ENCODE measurements at regions not wholly inside any gene's neighbourhood (a gene's known extent, or its start where the extent isn't known, plus 50 kb on each side); places are given as distances from the start of the nearest gene placed in this dataset.

DNA sequence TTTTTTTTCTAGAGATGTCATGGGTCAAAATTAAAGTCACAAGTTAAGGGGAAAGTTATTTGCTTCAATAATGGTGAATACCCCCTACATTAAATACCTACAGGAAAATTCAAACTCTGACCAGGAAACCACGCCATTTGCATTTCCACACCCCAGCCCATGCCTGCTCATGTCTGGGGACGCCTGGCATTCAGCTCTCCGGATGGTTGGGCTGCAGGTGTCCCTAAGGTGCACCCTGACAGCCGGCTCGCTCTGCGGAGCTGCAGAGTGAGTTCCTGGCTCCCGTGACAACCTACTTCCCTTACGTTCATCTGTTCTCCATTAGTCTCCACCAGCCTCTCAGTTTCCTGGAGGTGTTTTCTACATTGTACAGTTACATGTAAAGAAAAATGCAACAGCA, 122.7 kb upstream of the RIOK3 start:
- DNase-seq (ENCODE audit: low spot score): no peak
- Histone ChIP-seq H3K27ac (no peak overlapping the region), H3K36me3 (no peaks in the 10 kb centered on the region), H3K4me3 (no peak overlapping the region), H3K4me1 (ENCODE audit: control insufficient read depth in 1 of 2, low read depth in 2 of 2) (no peaks in the 10 kb centered on the region), H3K9me3 (no peaks in the 10 kb centered on the region), H3K27me3 (replicated peaks; ENCODE audit: insufficient read depth) (no peaks in the 10 kb centered on the region)
- ATAC-seq (ENCODE audit: insufficient number of reproducible peaks, low FRiP score, low read depth): no peak
- TF ChIP-seq, protein P1, sequence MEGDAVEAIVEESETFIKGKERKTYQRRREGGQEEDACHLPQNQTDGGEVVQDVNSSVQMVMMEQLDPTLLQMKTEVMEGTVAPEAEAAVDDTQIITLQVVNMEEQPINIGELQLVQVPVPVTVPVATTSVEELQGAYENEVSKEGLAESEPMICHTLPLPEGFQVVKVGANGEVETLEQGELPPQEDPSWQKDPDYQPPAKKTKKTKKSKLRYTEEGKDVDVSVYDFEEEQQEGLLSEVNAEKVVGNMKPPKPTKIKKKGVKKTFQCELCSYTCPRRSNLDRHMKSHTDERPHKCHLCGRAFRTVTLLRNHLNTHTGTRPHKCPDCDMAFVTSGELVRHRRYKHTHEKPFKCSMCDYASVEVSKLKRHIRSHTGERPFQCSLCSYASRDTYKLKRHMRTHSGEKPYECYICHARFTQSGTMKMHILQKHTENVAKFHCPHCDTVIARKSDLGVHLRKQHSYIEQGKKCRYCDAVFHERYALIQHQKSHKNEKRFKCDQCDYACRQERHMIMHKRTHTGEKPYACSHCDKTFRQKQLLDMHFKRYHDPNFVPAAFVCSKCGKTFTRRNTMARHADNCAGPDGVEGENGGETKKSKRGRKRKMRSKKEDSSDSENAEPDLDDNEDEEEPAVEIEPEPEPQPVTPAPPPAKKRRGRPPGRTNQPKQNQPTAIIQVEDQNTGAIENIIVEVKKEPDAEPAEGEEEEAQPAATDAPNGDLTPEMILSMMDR (IDR thresholded peaks at IDR 0.05): no peak

DNA sequence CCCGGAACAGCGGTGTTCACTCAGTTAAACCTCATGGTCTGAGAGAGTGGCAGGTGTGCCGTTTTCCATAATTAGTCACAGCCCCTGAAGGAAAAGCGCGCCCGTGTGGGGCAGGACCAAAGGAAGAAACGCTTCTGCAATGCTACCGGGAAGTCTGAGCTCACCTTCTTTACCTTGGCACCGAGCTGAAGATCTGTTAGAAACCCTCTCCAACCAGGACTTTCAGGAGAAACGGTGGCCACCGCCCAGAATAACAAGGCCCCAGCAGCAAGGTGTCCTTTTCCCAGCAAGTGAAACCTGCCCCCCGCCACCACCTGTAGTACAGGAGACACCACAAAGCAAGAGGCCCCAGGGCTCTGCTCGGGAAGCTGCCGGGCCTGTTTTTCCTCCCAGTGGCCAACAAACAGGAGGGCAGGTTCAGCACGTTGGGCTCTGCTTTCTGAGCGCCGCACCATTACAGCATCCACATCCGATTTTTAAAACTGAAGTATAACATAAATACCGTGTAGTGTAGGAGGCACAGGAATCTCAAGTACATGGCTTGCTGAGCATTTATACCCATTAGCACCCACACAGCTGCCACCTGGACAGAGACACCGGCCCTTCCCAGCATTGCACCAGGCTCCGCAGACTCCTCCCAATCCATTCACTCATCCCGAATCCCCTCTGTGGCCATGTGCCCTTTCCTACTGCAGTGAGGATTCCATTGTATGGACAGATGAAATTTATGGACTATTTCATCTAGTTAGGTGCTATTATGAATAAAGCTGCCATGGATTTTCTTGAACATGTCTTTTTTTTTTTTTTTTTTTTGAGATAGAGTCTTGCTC, 121.8 kb upstream of the RIOK3 start:
- Histone ChIP-seq H3K4me1 (ENCODE audit: control insufficient read depth in 1 of 2, low read depth in 2 of 2) (peaks cover 0 to 4% of the 10 kb centered on the region in 2 donors), H3K4me3 (no peak overlapping the region), H3K27ac (no peak overlapping the region), H3K27me3 (replicated peaks; ENCODE audit: insufficient read depth) (no peaks in the 10 kb centered on the region), H3K36me3 (no peaks in the 10 kb centered on the region), H3K9me3 (no peaks in the 10 kb centered on the region)
- DNase-seq (ENCODE audit: low spot score): no peak
- no peak for ATAC-seq (ENCODE audit: insufficient number of reproducible peaks, low FRiP score, low read depth)
- TF ChIP-seq, protein P1 (IDR thresholded peaks at IDR 0.05): no peak

DNA sequence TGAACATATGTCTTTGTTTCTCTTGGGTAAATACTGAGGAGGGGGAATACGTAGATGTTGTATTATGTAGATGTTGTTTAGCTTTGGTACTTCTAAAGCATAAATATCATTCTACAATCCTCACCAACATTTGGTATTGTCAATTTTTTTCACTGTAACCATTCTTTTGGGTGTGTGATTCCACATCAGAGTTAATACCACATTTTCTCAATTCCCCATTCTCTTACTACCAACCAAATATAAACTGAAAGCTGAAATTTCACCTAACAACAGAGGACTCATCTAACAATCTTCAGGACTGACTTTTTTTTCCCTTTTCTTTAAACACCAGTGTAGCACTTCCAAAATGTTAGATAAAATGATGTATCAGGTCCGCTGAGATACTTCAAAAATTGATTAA, 120.7 kb upstream of the RIOK3 start:
- H3K4me3 ChIP-seq: no peak overlapping the region
- ATAC-seq (ENCODE audit: insufficient number of reproducible peaks, low FRiP score, low read depth) (no peak), DNase-seq (ENCODE audit: low spot score) (no peak)
- TF ChIP-seq, protein P1 (IDR thresholded peaks at IDR 0.05): no peak
- no peaks in the 10 kb centered on the region for H3K36me3 ChIP-seq
- no peak overlapping the region for H3K27ac ChIP-seq
- H3K27me3 ChIP-seq (replicated peaks; ENCODE audit: insufficient read depth): no peaks in the 10 kb centered on the region
- peaks cover 0 to 6% of the 10 kb centered on the region in 2 donors for H3K4me1 ChIP-seq (ENCODE audit: control insufficient read depth in 1 of 2, low read depth in 2 of 2)
- no peaks in the 10 kb centered on the region for H3K9me3 ChIP-seq

DNA sequence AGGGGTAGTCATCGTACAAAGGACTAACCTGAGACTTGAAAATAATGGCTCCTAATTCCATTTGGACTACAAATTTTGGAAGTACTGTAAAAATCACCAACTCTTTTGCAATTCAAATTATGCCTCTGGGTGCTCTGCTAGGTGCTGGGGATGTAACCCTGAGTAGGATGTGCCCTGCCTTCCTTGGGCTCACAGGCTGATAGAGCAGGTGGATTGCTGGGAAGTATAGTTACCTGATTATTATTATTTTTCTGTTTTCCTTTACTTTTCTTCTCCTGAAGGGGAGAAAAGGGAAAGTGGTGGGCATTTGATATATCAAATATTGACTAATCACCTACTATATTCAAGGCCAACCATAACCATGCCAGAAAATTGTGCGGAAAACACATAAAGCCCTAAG, 119.3 kb upstream of the RIOK3 start:
- Histone ChIP-seq H3K9me3 (no peaks in the 10 kb centered on the region), H3K4me3 (no peak overlapping the region), H3K27me3 (replicated peaks; ENCODE audit: insufficient read depth) (no peaks in the 10 kb centered on the region), H3K36me3 (no peaks in the 10 kb centered on the region), H3K27ac (no peak overlapping the region), H3K4me1 (ENCODE audit: control insufficient read depth in 1 of 2, low read depth in 2 of 2) (peaks cover 0 to 6% of the 10 kb centered on the region in 2 donors)
- no peak for ATAC-seq (ENCODE audit: insufficient number of reproducible peaks, low FRiP score, low read depth)
- DNase-seq (ENCODE audit: low spot score): no peak
- TF ChIP-seq, protein P1 (IDR thresholded peaks at IDR 0.05): no peak

DNA sequence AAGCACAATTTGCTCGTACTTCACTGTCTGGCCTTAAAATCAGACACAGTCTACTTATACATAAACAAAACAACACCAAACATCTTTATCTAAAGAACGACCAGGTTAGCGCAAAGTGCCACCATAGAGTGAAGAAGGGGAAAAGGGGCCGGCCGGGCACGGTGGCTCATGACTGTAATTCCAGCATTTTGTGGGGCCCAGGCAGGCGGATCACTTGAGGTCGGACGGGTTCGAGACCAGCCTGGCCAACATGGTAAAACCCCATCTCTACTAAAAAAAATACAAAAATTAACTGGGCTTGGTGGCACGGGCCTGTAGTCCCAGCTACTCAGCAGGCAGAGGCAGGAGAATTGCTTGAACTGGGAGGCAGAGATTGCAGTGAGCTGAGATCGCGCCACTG, 118.5 kb upstream of the RIOK3 start:
- ATAC-seq (ENCODE audit: insufficient number of reproducible peaks, low FRiP score, low read depth): no peak
- H3K4me3 ChIP-seq: no peak overlapping the region
- no peak for DNase-seq (ENCODE audit: low spot score)

More for the DNA sequence above, 118.5 kb upstream of the RIOK3 start:
- Histone ChIP-seq H3K9me3 (no peaks in the 10 kb centered on the region), H3K4me1 (ENCODE audit: control insufficient read depth in 1 of 2, low read depth in 2 of 2) (peaks cover 0 to 6% of the 10 kb centered on the region in 2 donors), H3K36me3 (no peaks in the 10 kb centered on the region), H3K27me3 (replicated peaks; ENCODE audit: insufficient read depth) (no peaks in the 10 kb centered on the region), H3K27ac (no peak overlapping the region)
- TF ChIP-seq, protein P1 (IDR thresholded peaks at IDR 0.05): no peak
